Brain pericyte (primary cell): ENCODE measurements at regions not wholly inside any gene's neighbourhood (a gene's known extent, or its start where the extent isn't known, plus 50 kb on each side); places are given as distances from the start of the nearest gene placed in this dataset.
"Not testable (repeated sequence)": the region's sequence is repeated elsewhere in the genome, so short reads cannot be mapped to it uniquely, and the experiment has no call there.

ENCODE experiments used
- DNase-seq: peaks from one replicate; pipeline ENCODE4 v3.0.0-alpha.2; 2012; ENCODE audit warnings: low read depth, low spot score

- no peak for DNase-seq
Measured at GRCh38 chr11:87971354-87971753, 203.9 kb downstream of the RAB38 start.

GRCh38 chr11:87970762-87971161 is 204.5 kb downstream of the RAB38 start:
- no peak for DNase-seq

- DNase-seq = no peak
Measured at GRCh38 chr11:87967459-87967858, 207.8 kb downstream of the RAB38 start.

- DNase-seq = no peak
Measured at GRCh38 chr11:87966694-87967093, 208.5 kb downstream of the RAB38 start.

GRCh38 chr11:87966216-87966615 is 209.0 kb downstream of the RAB38 start:
- DNase-seq = no peak

GRCh38 chr11:87961606-87962005 is 213.6 kb downstream of the RAB38 start:
- no peak for DNase-seq

GRCh38 chr11:87957961-87958360 is 217.3 kb downstream of the RAB38 start:
- DNase-seq = no peak

GRCh38 chr11:87954476-87954875 is 220.8 kb downstream of the RAB38 start:
- no peak for DNase-seq

GRCh38 chr11:87942786-87943185 is 232.5 kb downstream of the RAB38 start:
- DNase-seq = no peak

GRCh38 chr11:87934182-87934581 is 241.1 kb downstream of the RAB38 start:
- no peak for DNase-seq

- no peak for DNase-seq
Measured at GRCh38 chr11:87926250-87926970, 248.8 kb downstream of the RAB38 start.

- no peak for DNase-seq
Measured at GRCh38 chr11:87924125-87924524, 251.1 kb downstream of the RAB38 start.

GRCh38 chr11:87917111-87917510 is 258.1 kb downstream of the RAB38 start:
- DNase-seq = no peak

GRCh38 chr11:87909178-87909577 is 266.1 kb downstream of the RAB38 start:
- no peak for DNase-seq

GRCh38 chr11:87908086-87908485 is 267.2 kb downstream of the RAB38 start:
- no peak for DNase-seq

- no peak for DNase-seq
Measured at GRCh38 chr11:87903345-87903744, 271.9 kb downstream of the RAB38 start.

GRCh38 chr11:87901341-87901740 is 273.9 kb downstream of the RAB38 start:
- no peak for DNase-seq

GRCh38 chr11:87897921-87898320 is 277.3 kb downstream of the RAB38 start:
- DNase-seq = no peak

- no peak for DNase-seq
Measured at GRCh38 chr11:87897071-87897470, 278.2 kb downstream of the RAB38 start.

- DNase-seq = no peak
Measured at GRCh38 chr11:87894961-87895360, 280.3 kb downstream of the RAB38 start.

- no peak for DNase-seq
Measured at GRCh38 chr11:87892291-87892690, 283.0 kb downstream of the RAB38 start.

GRCh38 chr11:87889126-87889525 is 286.1 kb downstream of the RAB38 start:
- no peak for DNase-seq

- not testable (repeated sequence) for DNase-seq
Measured at GRCh38 chr11:87885084-87885483, 290.2 kb downstream of the RAB38 start.

GRCh38 chr11:87879118-87879517 is 296.1 kb downstream of the RAB38 start:
- DNase-seq = no peak
